HL-60/S4 treated with retinoic acid at 250 ng/mL for 4 days and 3 days (cell line): ENCODE measurements at regions not wholly inside any gene's neighbourhood (a gene's known extent, or its start where the extent isn't known, plus 50 kb on each side); places are given as distances from the start of the nearest gene placed in this dataset.
"Not testable (repeated sequence)": the region's sequence is repeated elsewhere in the genome, so short reads cannot be mapped to it uniquely, and the experiment has no call there.

Experiments used
- in situ Hi-C: fragments of 300-500 bp; cut with MboI; formaldehyde crosslinking; loops from 2 replicates; pipeline ENCODE4 v1.7.0; 2022; ENCODE audit warnings: low sequenced_read_pairs

DNA sequence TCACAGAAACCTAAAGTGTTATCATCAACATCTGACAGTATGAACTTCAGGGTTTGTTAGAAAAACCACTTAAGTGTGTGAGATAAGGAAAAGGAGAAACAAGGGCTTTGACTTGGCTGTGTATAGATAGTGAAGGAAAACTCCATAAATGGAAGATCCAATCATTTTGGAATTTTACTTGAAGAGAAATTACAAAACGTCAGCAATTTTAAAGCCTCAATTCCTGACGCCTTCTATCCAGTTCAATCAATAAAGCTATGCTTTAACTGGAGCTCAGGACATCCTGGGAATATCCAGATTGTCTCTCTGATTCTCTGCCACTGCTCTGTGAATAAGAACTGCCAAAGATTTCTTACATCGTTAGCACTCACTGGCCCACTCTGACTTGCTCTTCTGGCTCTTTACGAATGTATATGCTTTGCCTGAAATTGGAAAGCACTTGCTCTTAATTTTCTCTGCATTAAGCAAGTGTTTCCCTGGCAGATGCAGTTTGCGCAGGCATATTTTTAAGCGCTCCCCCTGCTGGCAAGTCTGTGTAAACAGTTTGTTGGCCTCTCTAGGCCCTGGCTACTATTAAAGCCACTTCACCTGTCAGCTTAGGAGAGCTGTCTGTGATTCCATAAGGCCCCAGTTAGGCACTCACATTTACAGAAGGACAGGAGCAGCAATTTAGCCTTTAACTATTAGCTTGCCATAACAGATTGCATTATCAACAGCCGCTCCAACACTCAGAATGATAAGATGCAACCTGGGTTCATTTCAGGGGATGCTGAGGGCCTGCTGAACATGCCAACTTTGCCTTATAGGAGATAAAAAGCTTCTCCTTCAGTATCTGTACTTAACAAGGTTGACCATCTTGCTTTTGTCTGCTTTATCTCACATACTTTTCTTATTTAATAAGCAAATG is 251.4 kb upstream of the DDX53 start:
- in situ Hi-C loops = loop anchor here (25.0 kb wide), 1 partner anchor 761 kb away; no protein-coding TSS in a partner anchor

DNA sequence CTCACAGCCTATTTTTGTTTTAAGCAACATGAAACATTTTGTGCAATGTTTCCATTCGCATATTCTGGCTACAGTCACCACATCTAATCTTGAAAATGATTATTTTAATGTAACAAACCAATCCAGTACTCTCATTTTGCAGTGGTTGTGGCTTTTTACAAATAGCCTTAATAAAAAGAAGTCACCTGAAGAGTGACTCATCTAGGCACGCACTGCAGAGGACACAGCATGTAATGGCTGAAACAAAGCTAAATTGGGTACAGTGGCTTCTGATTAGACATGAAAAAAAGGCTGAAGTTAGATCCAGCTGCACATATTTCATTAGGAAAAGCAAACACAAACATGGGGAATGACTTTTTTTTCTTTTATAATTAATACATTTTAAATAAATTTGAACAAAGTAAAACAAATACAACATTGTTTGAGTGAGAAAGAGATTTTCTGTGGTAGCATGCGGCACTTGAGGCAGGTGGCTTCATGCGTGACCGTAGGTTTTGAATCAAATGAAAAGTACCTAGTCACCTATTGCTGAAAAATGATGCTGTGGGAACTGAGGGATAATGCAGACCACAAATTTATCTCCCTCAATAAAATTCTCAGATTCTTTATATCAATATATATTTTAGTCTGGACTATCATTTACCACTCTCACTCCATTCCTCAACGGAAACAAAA is 240.8 kb upstream of the DDX53 start:
- in situ Hi-C loops = no loop called here

DNA sequence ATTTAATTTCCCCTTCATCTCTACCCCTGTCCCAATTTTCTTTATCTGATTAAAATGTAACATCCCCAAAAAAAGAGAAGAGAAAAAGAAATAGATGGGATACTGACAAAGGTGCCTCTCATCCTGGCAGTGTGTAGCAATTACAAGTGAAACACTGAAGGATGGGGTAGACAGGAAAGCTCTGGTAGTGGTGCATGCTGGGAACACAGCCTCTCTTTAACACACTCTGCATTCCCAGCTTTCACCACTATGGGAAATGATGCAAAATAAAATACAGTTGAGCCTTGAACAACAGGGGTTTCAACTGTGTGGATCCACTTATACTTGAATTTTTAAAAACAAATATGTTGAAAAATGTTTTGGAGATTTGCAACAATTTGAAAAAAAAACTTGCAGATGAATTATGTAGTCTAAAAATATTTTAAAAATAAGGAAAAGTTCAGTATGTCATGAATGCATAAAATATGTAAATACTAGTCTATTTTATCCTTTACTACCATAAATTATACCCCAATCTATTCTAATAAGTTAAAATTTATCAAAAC is 239.2 kb upstream of the DDX53 start:
- in situ Hi-C loops = no loop called here

DNA sequence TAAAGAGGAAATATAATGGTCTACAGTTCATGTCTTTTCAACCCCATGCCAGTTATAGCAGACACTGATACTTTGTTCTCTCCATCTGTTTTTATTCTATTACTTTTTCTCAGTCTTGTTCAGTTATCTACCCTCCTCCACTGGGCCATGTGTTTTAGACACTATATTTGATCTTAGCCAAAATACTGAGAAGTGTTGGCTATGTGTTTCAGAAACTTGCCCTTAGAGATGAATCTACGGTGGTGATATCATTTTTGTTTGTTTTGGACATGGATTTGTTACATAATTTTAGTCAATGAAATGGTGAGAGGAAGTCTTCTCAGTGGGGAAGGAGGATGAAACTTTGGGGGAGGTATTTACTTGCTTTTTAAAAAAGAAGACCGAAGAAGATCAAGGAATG is 211.5 kb upstream of the DDX53 start:
- in situ Hi-C loops = no loop called here

GRCh38 chrX:22795671-22796070 is 204.1 kb upstream of the DDX53 start:
- in situ Hi-C loops = no loop called here

DNA sequence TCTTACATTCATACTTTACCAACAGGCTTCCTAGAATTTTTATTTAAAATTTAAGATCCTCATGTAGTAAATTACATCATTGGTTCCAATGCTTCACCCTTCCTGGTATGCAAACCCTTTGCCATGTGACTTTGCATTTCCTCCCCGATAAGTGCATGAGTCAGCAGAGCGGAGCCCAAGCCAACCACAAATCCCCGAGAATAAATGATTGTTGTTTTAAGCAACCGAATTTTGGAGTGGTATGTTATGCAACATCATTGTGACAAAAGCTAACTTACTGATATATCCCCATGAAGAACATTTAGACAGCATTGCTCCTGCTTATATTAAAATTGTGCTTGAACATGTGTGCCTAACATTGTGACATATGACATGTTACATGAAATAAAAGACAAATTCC is 199.4 kb upstream of the DDX53 start:
- in situ Hi-C loops = no loop called here

- in situ Hi-C loops = no loop called here
Measured at GRCh38 chrX:22800806-22801205, 199.0 kb upstream of the DDX53 start.

DNA sequence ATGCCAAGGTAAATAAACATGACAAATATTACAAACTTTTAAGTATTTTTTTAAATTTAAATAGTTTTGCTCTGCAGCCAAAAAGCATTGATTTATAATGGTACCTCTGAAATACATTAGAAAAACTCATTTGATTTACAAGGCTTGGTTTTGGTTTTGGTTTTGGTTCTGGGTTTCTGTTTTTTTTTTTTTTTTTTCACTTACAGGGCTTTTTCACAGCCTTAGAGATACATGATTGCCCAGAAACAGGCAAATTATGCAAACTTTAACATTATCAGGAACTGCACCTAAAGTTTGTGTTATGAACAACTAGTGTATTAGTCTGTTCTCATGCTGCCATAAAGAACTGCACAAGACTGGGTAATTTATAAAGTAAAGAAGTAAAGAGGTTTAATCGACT is 196.4 kb upstream of the DDX53 start:
- in situ Hi-C loops = no loop called here

DNA sequence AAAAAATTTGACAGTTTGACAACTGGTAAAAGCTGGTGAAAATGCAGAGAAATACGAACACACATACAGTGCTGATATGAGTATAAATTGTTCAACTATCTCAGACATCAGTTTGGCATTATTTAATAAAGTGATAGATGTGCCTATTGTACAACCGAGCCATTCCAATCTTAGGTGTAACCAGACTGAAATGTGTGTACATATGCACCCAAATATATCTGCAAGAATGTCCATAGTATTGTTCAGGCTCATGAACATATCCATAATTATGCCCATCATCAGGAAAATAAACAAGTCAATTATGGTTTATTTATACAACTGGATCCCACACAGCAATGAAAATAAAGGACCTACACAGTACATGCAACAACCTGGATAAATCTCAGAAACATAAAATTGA is 188.9 kb upstream of the DDX53 start:
- in situ Hi-C loops = no loop called here

- in situ Hi-C loops = no loop called here
Measured at GRCh38 chrX:22818061-22818460, 181.7 kb upstream of the DDX53 start.

DNA sequence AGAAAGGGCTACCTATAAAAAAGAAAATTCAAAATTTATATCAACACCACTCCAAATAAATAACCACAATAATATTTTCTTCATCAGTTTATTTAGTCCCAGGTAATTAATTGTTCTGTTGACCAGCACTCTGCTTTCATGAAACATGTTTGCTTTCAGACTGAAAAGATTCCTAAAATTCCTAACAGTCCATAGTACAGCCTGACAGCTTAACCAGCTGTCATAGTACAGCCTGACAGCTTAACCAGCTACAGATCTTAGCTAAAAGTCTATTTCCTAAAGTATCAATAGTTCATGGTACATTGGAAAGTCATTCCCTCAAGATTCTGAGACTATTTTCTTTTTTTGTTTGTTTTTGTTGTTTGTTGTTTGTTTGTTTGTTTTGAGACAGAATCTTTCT is 144.1 kb upstream of the DDX53 start:
- in situ Hi-C loops = no loop called here

GRCh38 chrX:22859642-22860041 is 140.1 kb upstream of the DDX53 start:
- in situ Hi-C loops = no loop called here

DNA sequence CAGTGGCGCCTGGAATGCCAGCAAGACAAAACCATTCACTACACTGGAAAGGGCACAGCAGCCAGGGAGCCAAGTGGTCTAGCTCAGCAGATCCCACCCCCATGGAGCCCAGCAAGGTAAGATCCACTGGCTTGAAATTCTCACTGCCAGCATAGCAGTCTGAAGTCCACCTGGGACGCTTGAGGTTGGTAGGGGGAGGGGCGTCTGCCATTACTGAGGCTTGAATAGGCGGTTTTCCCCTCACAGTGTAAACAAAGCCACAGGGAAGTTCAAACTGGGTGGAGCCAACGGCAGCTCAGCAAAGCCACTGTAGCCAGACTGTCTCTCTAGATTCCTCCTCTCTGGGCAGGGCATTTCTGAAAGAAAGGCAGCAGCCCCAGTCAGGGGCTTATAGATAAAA is 133.0 kb upstream of the DDX53 start:
- in situ Hi-C loops = not testable (repeated sequence)

DNA sequence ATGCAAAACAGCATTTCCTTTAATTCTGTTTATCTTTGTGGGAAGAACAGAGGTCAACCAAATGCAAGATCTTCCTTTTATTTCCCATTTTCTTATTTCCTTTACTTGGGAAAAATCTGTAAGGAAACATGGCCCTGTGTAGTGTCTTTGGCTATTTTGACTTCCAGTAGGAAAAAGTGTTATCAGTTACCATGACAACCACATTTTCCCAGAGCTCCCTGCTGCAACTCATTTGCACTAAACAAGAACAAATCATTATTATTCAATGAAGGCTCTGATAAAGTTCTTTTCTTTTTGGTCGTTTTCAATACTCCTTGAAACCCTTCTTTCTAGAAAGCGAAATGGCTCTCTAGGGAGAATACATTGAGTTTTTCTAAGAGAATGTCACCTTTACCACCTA is 117.2 kb upstream of the DDX53 start:
- in situ Hi-C loops = no loop called here

DNA sequence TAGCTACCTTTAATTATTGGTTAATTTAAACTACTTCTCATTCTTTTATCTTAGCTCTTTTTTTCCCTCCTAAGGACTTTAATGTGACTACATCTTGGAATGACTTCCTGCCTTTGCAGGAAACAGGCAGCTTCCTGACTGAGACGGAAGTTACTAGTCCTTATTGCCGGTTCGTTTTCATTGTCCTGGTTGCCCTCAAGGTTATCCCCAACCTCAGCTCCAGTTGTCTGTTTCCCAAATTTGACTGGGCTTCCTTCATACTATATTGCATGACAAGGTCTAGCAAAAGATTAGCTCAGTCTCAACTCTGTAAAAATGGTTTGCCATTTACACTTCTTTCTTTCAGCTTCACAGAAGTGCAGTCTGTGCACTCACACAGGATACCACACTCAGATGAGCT is 109.9 kb upstream of the DDX53 start:
- in situ Hi-C loops = no loop called here

- in situ Hi-C loops = no loop called here
Measured at GRCh38 chrX:22912616-22913015, 87.1 kb upstream of the DDX53 start.

GRCh38 chrX:22922961-22923360 is 76.8 kb upstream of the DDX53 start:
- in situ Hi-C loops = no loop called here

DNA sequence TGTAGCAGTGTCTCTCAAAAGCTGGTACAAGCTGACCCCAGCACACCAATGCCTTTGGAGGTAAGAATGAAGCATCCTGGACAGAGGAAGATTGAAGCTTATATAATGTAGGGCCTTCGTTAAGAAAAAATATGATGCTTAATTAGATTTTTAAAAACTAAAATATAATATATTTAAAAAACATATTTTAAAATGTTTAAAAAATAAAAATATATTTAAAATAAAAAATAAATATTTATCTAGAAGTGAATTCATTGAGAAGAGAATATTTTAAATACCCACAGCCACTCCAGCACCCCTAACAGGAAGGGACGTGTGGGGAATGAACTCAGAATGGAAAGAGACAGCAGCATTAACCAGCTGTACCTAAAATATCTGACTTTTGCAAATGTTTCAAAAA is 65.1 kb upstream of the DDX53 start:
- in situ Hi-C loops = no loop called here

- in situ Hi-C loops = no loop called here
Measured at GRCh38 chrX:22944945-22945344, 54.8 kb upstream of the DDX53 start.
